IPS-18c (cell line): ENCODE measurements at regions not wholly inside any gene's neighbourhood (a gene's known extent, or its start where the extent isn't known, plus 50 kb on each side); places are given as distances from the start of the nearest gene placed in this dataset.

Source experiments
- H3K4me3 ChIP-seq: 2 replicates; pipeline ENCODE4 v1.7.0; 2013; ENCODE audit warnings: low read depth, mild to moderate bottlenecking, low read length, moderate library complexity; ENCODE audit not compliant: insufficient read depth
- H3K9me3 ChIP-seq: one replicate; pipeline ENCODE4 v1.6.1; 2013; ENCODE audit warnings: mild to moderate bottlenecking, low read length, moderate library complexity; ENCODE audit not compliant: control insufficient read depth, insufficient read depth

- H3K9me3 ChIP-seq, result no peaks in the 10 kb centered on the region
- H3K4me3 ChIP-seq, result no peak overlapping the region
Measured at GRCh38 chr3:23644099-23644498, 161.7 kb upstream of the UBE2E1 start.

GRCh38 chr3:23644676-23645075 lies 161.1 kb upstream of the UBE2E1 start:
- no peak overlapping the region for H3K4me3 ChIP-seq
- H3K9me3 ChIP-seq, result no peaks in the 10 kb centered on the region

- Histone ChIP-seq H3K9me3 (no peaks in the 10 kb centered on the region), H3K4me3 (no peak overlapping the region)
Measured at GRCh38 chr3:23645533-23646183, 160.1 kb upstream of the UBE2E1 start.

- H3K9me3 ChIP-seq, result no peaks in the 10 kb centered on the region
- no peak overlapping the region for H3K4me3 ChIP-seq
Measured at GRCh38 chr3:23646184-23646920, 159.4 kb upstream of the UBE2E1 start.

- no peaks in the 10 kb centered on the region for H3K9me3 ChIP-seq
- H3K4me3 ChIP-seq, result no peak overlapping the region
Measured at GRCh38 chr3:23647706-23648258, 158.0 kb upstream of the UBE2E1 start.

GRCh38 chr3:23648326-23648995 lies 157.3 kb upstream of the UBE2E1 start:
- Histone ChIP-seq H3K9me3 (no peaks in the 10 kb centered on the region), H3K4me3 (no peak overlapping the region)

- Histone ChIP-seq H3K4me3 (no peak overlapping the region), H3K9me3 (no peaks in the 10 kb centered on the region)
Measured at GRCh38 chr3:23648996-23649395, 156.8 kb upstream of the UBE2E1 start.

- Histone ChIP-seq H3K4me3 (no peak overlapping the region), H3K9me3 (no peaks in the 10 kb centered on the region)
Measured at GRCh38 chr3:23649448-23649847, 156.3 kb upstream of the UBE2E1 start.

GRCh38 chr3:23650371-23651140 lies 155.2 kb upstream of the UBE2E1 start:
- Histone ChIP-seq H3K4me3 (no peak overlapping the region), H3K9me3 (no peaks in the 10 kb centered on the region)

GRCh38 chr3:23653647-23654525 lies 151.9 kb upstream of the UBE2E1 start:
- Histone ChIP-seq H3K9me3 (no peaks in the 10 kb centered on the region), H3K4me3 (no peak overlapping the region)

- no peaks in the 10 kb centered on the region for H3K9me3 ChIP-seq
- no peak overlapping the region for H3K4me3 ChIP-seq
Measured at GRCh38 chr3:23654571-23654970, 151.2 kb upstream of the UBE2E1 start.

- H3K4me3 ChIP-seq, result no peak overlapping the region
Measured at GRCh38 chr3:23655749-23656148, 150.0 kb upstream of the UBE2E1 start.

GRCh38 chr3:23656199-23656598 lies 149.6 kb upstream of the UBE2E1 start:
- no peak overlapping the region for H3K4me3 ChIP-seq
- no peaks in the 10 kb centered on the region for H3K9me3 ChIP-seq

More at GRCh38 chr3:23655749-23656148, 150.0 kb upstream of the UBE2E1 start:
- no peaks in the 10 kb centered on the region for H3K9me3 ChIP-seq

- H3K4me3 ChIP-seq, result no peak overlapping the region
- no peaks in the 10 kb centered on the region for H3K9me3 ChIP-seq
Measured at GRCh38 chr3:23656821-23657220, 148.9 kb upstream of the UBE2E1 start.

GRCh38 chr3:23657647-23658046 lies 148.1 kb upstream of the UBE2E1 start:
- H3K9me3 ChIP-seq, result no peaks in the 10 kb centered on the region

GRCh38 chr3:23659274-23659673 lies 146.5 kb upstream of the UBE2E1 start:
- no peaks in the 10 kb centered on the region for H3K9me3 ChIP-seq
- no peak overlapping the region for H3K4me3 ChIP-seq

More at GRCh38 chr3:23657647-23658046, 148.1 kb upstream of the UBE2E1 start:
- no peak overlapping the region for H3K4me3 ChIP-seq
